Mucosa of gallbladder (tissue), 1 donor: ENCODE measurements at regions not wholly inside any gene's neighbourhood (a gene's known extent, or its start where the extent isn't known, plus 50 kb on each side); places are given as distances from the start of the nearest gene placed in this dataset.

Source experiments
- DNase-seq: peaks from one replicate; pipeline ENCODE4 v3.0.0-alpha.2; 2020; ENCODE audit warnings: low spot score
- donor health status: DM: no; HTN: no; CAD: no.

GRCh38 chr12:89256060-89256459, 96.2 kb downstream of the DUSP6 start:
- DNase-seq = no peak

- no peak for DNase-seq
Measured at GRCh38 chr12:89253488-89253887, 98.8 kb downstream of the DUSP6 start.

GRCh38 chr12:89252284-89252683, 100.0 kb downstream of the DUSP6 start:
- DNase-seq = no peak

GRCh38 chr12:89251342-89252271, 100.7 kb downstream of the DUSP6 start:
- DNase-seq = no peak

GRCh38 chr12:89250636-89251035, 101.7 kb downstream of the DUSP6 start:
- no peak for DNase-seq

GRCh38 chr12:89250213-89250612, 102.1 kb downstream of the DUSP6 start:
- DNase-seq = no peak

GRCh38 chr12:89247967-89248366, 104.3 kb downstream of the DUSP6 start:
- no peak for DNase-seq

GRCh38 chr12:89247541-89247942, 104.8 kb downstream of the DUSP6 start:
- DNase-seq = no peak

- DNase-seq = no peak
Measured at GRCh38 chr12:89245090-89245489, 107.2 kb downstream of the DUSP6 start.

- DNase-seq = no peak
Measured at GRCh38 chr12:89244536-89244935, 107.8 kb downstream of the DUSP6 start.

GRCh38 chr12:89243771-89244170, 108.5 kb downstream of the DUSP6 start:
- no peak for DNase-seq

GRCh38 chr12:89239534-89239933, 112.8 kb downstream of the DUSP6 start:
- DNase-seq = no peak

GRCh38 chr12:89238593-89238992, 113.7 kb downstream of the DUSP6 start:
- DNase-seq = no peak

- no peak for DNase-seq
Measured at GRCh38 chr12:89237763-89238162, 114.5 kb downstream of the DUSP6 start.

GRCh38 chr12:89236748-89237383, 115.4 kb downstream of the DUSP6 start:
- DNase-seq = no peak

- no peak for DNase-seq
Measured at GRCh38 chr12:89236237-89236636, 116.1 kb downstream of the DUSP6 start.

GRCh38 chr12:89235189-89235993, 116.9 kb downstream of the DUSP6 start:
- DNase-seq = no peak

- no peak for DNase-seq
Measured at GRCh38 chr12:89234324-89235114, 117.8 kb downstream of the DUSP6 start.

GRCh38 chr12:89231686-89232085, 120.6 kb downstream of the DUSP6 start:
- no peak for DNase-seq

- DNase-seq = no peak
Measured at GRCh38 chr12:89230376-89231315, 121.7 kb downstream of the DUSP6 start.
